ENCODE measurements at regions not wholly inside any gene's neighbourhood (a gene's known extent, or its start where the extent isn't known, plus 50 kb on each side); places are given as distances from the start of the nearest gene placed in this dataset.

GRCh38 chr3:88418219-88418618, 268.5 kb downstream of the C3orf38 start (continued):
- TF ChIP-seq CTCF (IDR thresholded peaks at IDR 0.05 in 2 of 3, conservative IDR thresholded peaks at IDR 0.05 in 1 of 3; ENCODE audit: control insufficient read depth in 2 of 3, extremely low read depth in 1 of 3, insufficient read depth in 1 of 3, low read depth in 3 of 3, low read length in 3 of 3) (no peak), KLF5 (IDR thresholded peaks at IDR 0.05; ENCODE audit: partially characterized antibody) (no peak), FOS (IDR thresholded peaks at IDR 0.05; ENCODE audit: borderline replicate concordance, extremely low read depth, insufficient read length) (no peak), JUNB (IDR thresholded peaks at IDR 0.05) (no peak), TCF3 (IDR thresholded peaks at IDR 0.05; ENCODE audit: borderline replicate concordance, insufficient read depth, low read depth, low read length) (no peak), IRF5 (IDR thresholded peaks at IDR 0.05; ENCODE audit: borderline replicate concordance) (no peak), ZNF622 (IDR thresholded peaks at IDR 0.05) (no peak)

- RAD21 ChIA-PET (ENCODE audit: unreplicated experiment) = interaction anchor here (1.1 kb wide), 1 partner anchor 8 kb away, joined by 3 read pairs; no protein-coding TSS in a partner anchor
- DNase-seq (ENCODE audit: low read depth, low spot score) = peak; percentile 35
- TF ChIP-seq NFIC (IDR thresholded peaks at IDR 0.05; ENCODE audit: low read depth, low read length) (peak; percentile 51; the same call in 1 of the 2 replicates), FOXM1 (IDR thresholded peaks at IDR 0.05; ENCODE audit: low read depth, low read length) (peak; percentile 48; the same call in 1 of the 2 replicates), MYB (IDR thresholded peaks at IDR 0.05; ENCODE audit: borderline replicate concordance, low read depth, low read length) (no peak), SMC3 (IDR thresholded peaks at IDR 0.05; ENCODE audit: borderline replicate concordance, low read length) (no peak), PRDM15 (CRISPR knock-in tag; IDR thresholded peaks at IDR 0.05) (no peak), ZNF274 (IDR thresholded peaks at IDR 0.05; ENCODE audit: insufficient read depth, insufficient read length) (no peak), USF2 (IDR thresholded peaks at IDR 0.05; ENCODE audit: borderline replicate concordance, low read depth, low read length) (no peak), ETV6 (conservative IDR thresholded peaks at IDR 0.05 in 1 of 2, IDR thresholded peaks at IDR 0.05 in 1 of 2; ENCODE audit: borderline replicate concordance in 1 of 2, low read depth in 1 of 2) (0 out of 4 replicates have a peak, but pooled peaks of 1 of the 2 experiments have one; percentile 21)
Measured at GRCh38 chr3:88433568-88433967, 283.8 kb downstream of the C3orf38 start.

More at GRCh38 chr3:88433568-88433967, 283.8 kb downstream of the C3orf38 start:
- ChIA-PET SMC1A (ENCODE audit: uncharacterized antibody, unreplicated experiment) (interaction anchor here (3.1 kb wide), 1 partner anchor 9 kb away, joined by 7 read pairs; no protein-coding TSS in a partner anchor), CTCF (no interaction called here), POLR2A (interaction anchor here (0.6 kb wide), 1 partner anchor 18 kb away, joined by 3 read pairs; no protein-coding TSS in a partner anchor)
- H3K27me3 ChIP-seq (replicated peaks in 1 of 2; ENCODE audit: control insufficient read depth in 2 of 2, insufficient read depth in 2 of 2, low read length in 1 of 2) = no peaks in the 10 kb centered on the region
- peak; percentile 94 for FAIRE-seq
- WGBS (ENCODE audit: insufficient coverage, insufficient replicate concordance, low lambda C conversion rate, missing lambda C conversion rate) = 11% methylated on average over 2 of the region's 2 CpGs
- no TSS peak for BruUV-seq (replicated peaks)
- H3K79me2 ChIP-seq (ENCODE audit: control insufficient read depth, insufficient read depth, low read length) = no peaks in the 10 kb centered on the region
- no peaks in the 10 kb centered on the region for H3K36me3 ChIP-seq (ENCODE audit: control insufficient read depth in 2 of 2, insufficient read depth in 2 of 2, low read length in 1 of 2)
- peak; percentile 99 for ATAC-seq
- intact Hi-C loops (cut with micrococcal nuclease; ENCODE audit: unreplicated experiment) = no loop called here
- no peaks in the 10 kb centered on the region for H3K9me3 ChIP-seq (replicated peaks; ENCODE audit: control insufficient read depth, insufficient read depth, low read length)
- H3K9ac ChIP-seq (ENCODE audit: control insufficient read depth, insufficient read depth, low read length) = no peak overlapping the region
- in situ Hi-C loops (cut with MboI) = no loop called here
- H3K27ac ChIP-seq (ENCODE audit: control insufficient read depth, insufficient read depth) = peak overlapping the region; percentile 35
- no peak overlapping the region; the same call in 1 of the 2 replicates for H3K4me3 ChIP-seq
- H4K20me1 ChIP-seq (ENCODE audit: control insufficient read depth, insufficient read depth) = no peaks in the 10 kb centered on the region
- H2AFZ ChIP-seq (ENCODE audit: control insufficient read depth, low read depth, low read length) = peak overlapping the region; percentile 67
- H3K4me2 ChIP-seq (ENCODE audit: control insufficient read depth, insufficient read depth) = peak overlapping the region; percentile 80
- H3K4me1 ChIP-seq (ENCODE audit: control insufficient read depth, insufficient read depth, low read length) = no peaks in the 10 kb centered on the region

Data from GM12878 (cell line).